HG03196 (cell line): ENCODE measurements at regions not wholly inside any gene's neighbourhood (a gene's known extent, or its start where the extent isn't known, plus 50 kb on each side); places are given as distances from the start of the nearest gene placed in this dataset.

ENCODE experiments used
- ATAC-seq: cut with Tn5 transposase; IDR thresholded peaks from one replicate; pipeline ENCODE4 v1.9.1; 2021; ENCODE audit not compliant: unreplicated experiment

- no peak for ATAC-seq
Measured at GRCh38 chr18:29153091-29153490, 976.2 kb upstream of the CDH2 start.

- ATAC-seq: no peak
Measured at GRCh38 chr18:29147944-29148343, 971.0 kb upstream of the CDH2 start.

GRCh38 chr18:29146068-29146467 is 969.1 kb upstream of the CDH2 start:
- ATAC-seq: no peak

- no peak for ATAC-seq
Measured at GRCh38 chr18:29140590-29140989, 963.7 kb upstream of the CDH2 start.

- no peak for ATAC-seq
Measured at GRCh38 chr18:29137773-29138495, 961.0 kb upstream of the CDH2 start.

GRCh38 chr18:29123706-29124530 is 947.0 kb upstream of the CDH2 start:
- no peak for ATAC-seq

GRCh38 chr18:29104671-29105070 is 927.7 kb upstream of the CDH2 start:
- no peak for ATAC-seq

- ATAC-seq: no peak
Measured at GRCh38 chr18:29104227-29104626, 927.3 kb upstream of the CDH2 start.

GRCh38 chr18:29096079-29096770 is 919.3 kb upstream of the CDH2 start:
- ATAC-seq: no peak

- no peak for ATAC-seq
Measured at GRCh38 chr18:29087616-29088246, 910.8 kb upstream of the CDH2 start.

GRCh38 chr18:29084120-29084519 is 907.2 kb upstream of the CDH2 start:
- ATAC-seq: no peak

GRCh38 chr18:29083545-29083944 is 906.6 kb upstream of the CDH2 start:
- no peak for ATAC-seq

GRCh38 chr18:29080946-29081345 is 904.0 kb upstream of the CDH2 start:
- no peak for ATAC-seq

GRCh38 chr18:29078273-29078672 is 901.3 kb upstream of the CDH2 start:
- ATAC-seq: no peak

GRCh38 chr18:29077344-29077743 is 900.4 kb upstream of the CDH2 start:
- no peak for ATAC-seq

GRCh38 chr18:29076645-29077044 is 899.7 kb upstream of the CDH2 start:
- ATAC-seq: no peak

GRCh38 chr18:29074147-29074546 is 897.2 kb upstream of the CDH2 start:
- ATAC-seq: no peak

GRCh38 chr18:29071869-29072268 is 894.9 kb upstream of the CDH2 start:
- no peak for ATAC-seq

GRCh38 chr18:29063346-29063745 is 886.4 kb upstream of the CDH2 start:
- no peak for ATAC-seq

GRCh38 chr18:29062921-29063320 is 886.0 kb upstream of the CDH2 start:
- ATAC-seq: no peak

- no peak for ATAC-seq
Measured at GRCh38 chr18:29060349-29060748, 883.4 kb upstream of the CDH2 start.
